ENCODE measurements at regions not wholly inside any gene's neighbourhood (a gene's known extent, or its start where the extent isn't known, plus 50 kb on each side); places are given as distances from the start of the nearest gene placed in this dataset.

- ATAC-seq: no peak
- H3K4me1 Mint-ChIP-seq: peaks cover 18% of the 10 kb centered on the region
- 0 out of 2 replicates have a peak, but pooled peaks cover 3% of the 10 kb centered on the region for H3K36me3 Mint-ChIP-seq
- H3K9me3 Mint-ChIP-seq: peaks cover 7% of the 10 kb centered on the region; the same call in 1 of the 2 replicates
- TF ChIP-seq ZNF219 (CRISPR knock-in tag; IDR thresholded peaks at IDR 0.05; ENCODE audit: borderline replicate concordance): no peak
- TF ChIP-seq AR (CRISPR knock-in tag; IDR thresholded peaks at IDR 0.05): no peak
- no peak for TF ChIP-seq CDX4 (CRISPR knock-in tag; IDR thresholded peaks at IDR 0.05; ENCODE audit: borderline replicate concordance)
- TF ChIP-seq, protein P1, sequence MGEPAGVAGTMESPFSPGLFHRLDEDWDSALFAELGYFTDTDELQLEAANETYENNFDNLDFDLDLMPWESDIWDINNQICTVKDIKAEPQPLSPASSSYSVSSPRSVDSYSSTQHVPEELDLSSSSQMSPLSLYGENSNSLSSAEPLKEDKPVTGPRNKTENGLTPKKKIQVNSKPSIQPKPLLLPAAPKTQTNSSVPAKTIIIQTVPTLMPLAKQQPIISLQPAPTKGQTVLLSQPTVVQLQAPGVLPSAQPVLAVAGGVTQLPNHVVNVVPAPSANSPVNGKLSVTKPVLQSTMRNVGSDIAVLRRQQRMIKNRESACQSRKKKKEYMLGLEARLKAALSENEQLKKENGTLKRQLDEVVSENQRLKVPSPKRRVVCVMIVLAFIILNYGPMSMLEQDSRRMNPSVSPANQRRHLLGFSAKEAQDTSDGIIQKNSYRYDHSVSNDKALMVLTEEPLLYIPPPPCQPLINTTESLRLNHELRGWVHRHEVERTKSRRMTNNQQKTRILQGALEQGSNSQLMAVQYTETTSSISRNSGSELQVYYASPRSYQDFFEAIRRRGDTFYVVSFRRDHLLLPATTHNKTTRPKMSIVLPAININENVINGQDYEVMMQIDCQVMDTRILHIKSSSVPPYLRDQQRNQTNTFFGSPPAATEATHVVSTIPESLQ (CRISPR knock-in tag; IDR thresholded peaks at IDR 0.05): no peak
- no peak overlapping the region for H3K27ac Mint-ChIP-seq
- H3K27me3 Mint-ChIP-seq (ENCODE audit: low read depth): no peaks in the 10 kb centered on the region
- no peak for DNase-seq (ENCODE audit: low spot score)
- H3K4me3 Mint-ChIP-seq: no peak overlapping the region
- ChIA-PET CTCF (no interaction called here), POLR2A (no interaction called here)
These were observed 104.9 kb upstream of the TGFBR2 start for GRCh38 chr3:30501526-30501925.

DNA sequence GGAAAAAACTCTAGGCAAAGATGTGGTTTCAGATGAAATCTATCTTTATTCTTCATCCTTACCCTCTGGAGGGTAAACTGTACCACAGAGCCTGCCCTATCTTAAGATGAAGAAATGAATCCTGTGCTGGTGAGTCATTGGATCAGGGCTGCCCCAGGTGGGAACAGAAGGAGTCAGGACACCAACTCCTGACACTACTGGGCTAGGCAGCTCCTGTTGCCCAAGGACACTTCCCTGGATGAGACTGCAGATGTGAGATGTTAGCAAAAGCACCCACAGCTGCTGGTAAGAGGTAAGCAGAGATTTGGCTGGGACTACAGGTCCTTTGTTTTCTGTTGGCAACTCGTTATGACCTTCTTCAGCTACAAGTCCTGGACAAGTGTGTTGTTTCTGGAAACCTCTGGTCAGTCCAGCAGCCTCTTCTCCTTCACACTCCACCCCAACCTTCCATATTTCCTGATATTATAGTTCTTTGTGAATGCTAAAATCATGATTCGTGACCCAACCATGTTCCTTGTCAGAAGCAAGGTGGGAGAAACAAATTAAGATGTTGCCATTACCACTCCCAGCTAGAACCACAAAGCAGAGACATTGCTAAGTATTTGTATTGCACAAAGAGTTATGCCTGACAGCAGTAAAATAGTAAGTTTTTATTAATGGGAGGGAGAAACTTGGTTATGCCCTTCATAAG is 104.2 kb upstream of the TGFBR2 start:
- H3K4me3 Mint-ChIP-seq: no peak overlapping the region
- no peaks in the 10 kb centered on the region for H3K27me3 Mint-ChIP-seq (ENCODE audit: low read depth)
- ChIA-PET POLR2A (no interaction called here), CTCF (no interaction called here)
- ATAC-seq (no peak), DNase-seq (ENCODE audit: low spot score) (no peak)
- peaks cover 7% of the 10 kb centered on the region; the same call in 1 of the 2 replicates for H3K9me3 Mint-ChIP-seq
- H3K27ac Mint-ChIP-seq: no peak overlapping the region
- TF ChIP-seq EMX1 (CRISPR knock-in tag; IDR thresholded peaks at IDR 0.05) (no peak), STAT6 (CRISPR knock-in tag; conservative IDR thresholded peaks at IDR 0.05; ENCODE audit: low read depth) (no peak), NFE2L1 (CRISPR knock-in tag; IDR thresholded peaks at IDR 0.05) (no peak), RELA (CRISPR knock-in tag; IDR thresholded peaks at IDR 0.05; ENCODE audit: borderline replicate concordance) (no peak), ERG (CRISPR knock-in tag; IDR thresholded peaks at IDR 0.05) (no peak)
- peaks cover 15% of the 10 kb centered on the region for H3K4me1 Mint-ChIP-seq
- H3K36me3 Mint-ChIP-seq: 0 out of 2 replicates have a peak, but pooled peaks cover 3% of the 10 kb centered on the region

- H3K27ac Mint-ChIP-seq: no peak overlapping the region
- H3K4me1 Mint-ChIP-seq: peaks cover 15% of the 10 kb centered on the region
- 0 out of 2 replicates have a peak, but pooled peaks cover 3% of the 10 kb centered on the region for H3K36me3 Mint-ChIP-seq
- H3K27me3 Mint-ChIP-seq (ENCODE audit: low read depth): no peaks in the 10 kb centered on the region
- ATAC-seq: no peak
- no peak for DNase-seq (ENCODE audit: low spot score)
- no peak overlapping the region for H3K4me3 Mint-ChIP-seq
- TF ChIP-seq STAT6 (CRISPR knock-in tag; conservative IDR thresholded peaks at IDR 0.05; ENCODE audit: low read depth) (no peak), ZNF317 (CRISPR knock-in tag; IDR thresholded peaks at IDR 0.05; ENCODE audit: borderline replicate concordance, low read depth) (no peak), AFF4 (CRISPR knock-in tag; IDR thresholded peaks at IDR 0.05; ENCODE audit: borderline replicate concordance) (no peak)
- CTCF ChIA-PET: no interaction called here
- peaks cover 7% of the 10 kb centered on the region; the same call in 1 of the 2 replicates for H3K9me3 Mint-ChIP-seq
- POLR2A ChIA-PET: no interaction called here
These were observed 103.7 kb upstream of the TGFBR2 start for GRCh38 chr3:30502742-30503073.
